H7 (cell line): ENCODE measurements at regions not wholly inside any gene's neighbourhood (a gene's known extent, or its start where the extent isn't known, plus 50 kb on each side); places are given as distances from the start of the nearest gene placed in this dataset.

Experiments
- DNase-seq: peaks from one replicate; pipeline ENCODE4 v3.0.0; 2012
- H3K27me3 ChIP-seq: 2 replicates; pipeline ENCODE4 v1.6.0; 2011; ENCODE audit warnings: mild to moderate bottlenecking, low read length; ENCODE audit not compliant: control insufficient read depth, insufficient read depth
- H3K36me3 ChIP-seq: replicated peaks from 2 replicates; pipeline ENCODE4 v1.5.1; 2011; ENCODE audit warnings: low read length; ENCODE audit not compliant: control insufficient read depth, insufficient read depth
- H3K4me3 ChIP-seq: 2 replicates; pipeline ENCODE4 v1.5.1; 2011; ENCODE audit warnings: low read depth, mild to moderate bottlenecking, control low read depth, low read length, moderate library complexity; ENCODE audit not compliant: insufficient read depth

DNA sequence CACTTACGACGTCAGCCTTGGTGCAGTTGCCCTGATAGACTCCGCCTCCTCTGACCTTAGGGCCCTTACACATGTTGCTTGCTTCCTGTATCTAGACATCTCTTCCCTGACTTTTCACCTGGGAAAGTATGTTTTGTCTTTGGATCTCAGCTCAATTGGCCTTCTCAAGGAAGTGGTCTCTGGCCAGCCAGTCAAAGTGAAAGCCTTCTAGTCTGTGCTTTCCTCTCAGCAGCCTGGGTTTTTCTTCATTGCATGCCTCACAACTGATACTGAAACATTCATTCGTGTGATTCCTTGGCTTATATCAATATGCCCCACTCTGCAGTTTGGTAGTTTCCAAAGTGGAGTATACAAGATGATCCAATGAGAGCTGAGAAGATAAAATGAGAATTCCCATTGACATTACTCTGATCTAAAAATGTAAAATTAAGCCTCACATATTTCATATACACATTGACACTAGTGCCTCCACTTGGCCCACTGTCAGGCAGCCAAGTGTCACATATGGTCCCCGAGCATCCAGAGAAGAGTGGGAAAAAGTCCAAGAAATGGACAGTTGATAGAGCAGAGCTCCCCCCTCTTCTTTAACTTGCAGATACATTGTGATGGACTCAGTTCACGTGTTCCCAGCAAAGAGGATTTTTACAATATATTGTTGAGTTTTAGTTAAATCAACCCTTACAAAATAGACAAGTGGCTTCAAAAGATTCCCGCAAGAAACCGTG is 371.2 kb upstream of the ASIC2 start:
- no peak for DNase-seq
- no peak overlapping the region for H3K4me3 ChIP-seq

DNA sequence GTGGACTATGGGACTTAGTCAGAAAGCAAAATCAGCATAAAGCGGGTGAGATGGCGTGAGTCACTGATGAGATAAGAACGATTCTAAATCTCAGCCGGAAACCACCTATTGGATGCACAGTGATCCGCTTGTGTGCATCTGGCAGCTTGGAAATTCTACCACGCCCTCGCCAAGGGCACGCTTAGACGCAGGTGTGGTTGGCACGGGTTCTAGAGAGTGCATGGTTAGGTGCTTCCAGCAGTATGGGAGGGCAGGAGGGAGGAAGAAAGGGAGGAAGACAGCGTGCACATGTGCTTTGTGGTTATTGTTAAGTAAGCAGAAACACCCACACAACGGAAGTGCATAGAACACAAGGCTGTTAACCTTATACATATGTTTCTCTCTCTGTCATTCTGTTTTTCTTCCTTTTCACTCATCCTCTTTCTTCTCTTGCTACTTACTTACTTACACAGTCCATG is 374.0 kb upstream of the ASIC2 start:
- Histone ChIP-seq H3K4me3 (no peak overlapping the region), H3K27me3 (no peaks in the 10 kb centered on the region; the same call in 1 of the 2 replicates), H3K36me3 (no peaks in the 10 kb centered on the region)
- no peak for DNase-seq

More for the DNA sequence above, 371.2 kb upstream of the ASIC2 start:
- no peaks in the 10 kb centered on the region for H3K36me3 ChIP-seq
- H3K27me3 ChIP-seq = no peaks in the 10 kb centered on the region

DNA sequence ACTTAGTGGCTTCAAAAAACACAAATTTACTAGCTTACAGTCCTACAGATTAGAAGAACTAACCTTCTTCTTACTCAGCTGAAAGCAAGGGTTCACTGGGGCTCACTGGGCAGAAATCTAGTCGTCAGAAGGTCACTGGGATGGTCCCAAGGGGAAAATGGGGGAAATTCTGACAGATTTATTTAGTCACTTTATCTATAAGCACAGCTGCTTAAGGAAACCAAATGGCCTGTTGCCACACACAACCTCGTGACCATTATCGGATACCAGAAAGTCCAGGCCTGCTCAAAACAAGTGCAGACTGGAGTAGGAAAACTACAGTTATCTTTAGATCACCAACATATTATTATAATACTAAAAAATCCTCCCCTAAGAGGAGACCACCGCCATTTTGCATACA is 374.6 kb upstream of the ASIC2 start:
- Histone ChIP-seq H3K27me3 (no peaks in the 10 kb centered on the region; the same call in 1 of the 2 replicates), H3K4me3 (no peak overlapping the region), H3K36me3 (no peaks in the 10 kb centered on the region)
- DNase-seq = no peak

DNA sequence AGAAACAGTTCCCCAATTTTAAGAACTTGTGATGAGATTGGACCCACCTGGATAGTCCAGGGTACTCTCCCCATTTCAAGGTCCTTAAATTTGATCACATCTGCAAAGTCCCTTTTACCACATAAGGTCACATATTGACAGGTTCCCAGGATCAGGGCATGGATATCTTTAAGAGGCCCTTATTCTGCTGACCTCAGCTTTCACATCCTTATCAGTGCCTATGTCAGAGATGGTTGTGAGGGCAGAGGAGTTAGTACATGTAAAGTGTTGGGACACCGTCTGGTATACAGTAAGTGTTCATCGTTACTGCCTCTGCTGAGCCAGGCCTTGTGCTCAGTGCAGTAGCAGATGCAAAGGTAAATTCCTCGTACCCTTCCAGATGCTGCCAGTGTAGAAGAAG is 375.4 kb upstream of the ASIC2 start:
- no peaks in the 10 kb centered on the region for H3K36me3 ChIP-seq
- no peak overlapping the region for H3K4me3 ChIP-seq
- DNase-seq = no peak
- H3K27me3 ChIP-seq = no peaks in the 10 kb centered on the region; the same call in 1 of the 2 replicates

DNA sequence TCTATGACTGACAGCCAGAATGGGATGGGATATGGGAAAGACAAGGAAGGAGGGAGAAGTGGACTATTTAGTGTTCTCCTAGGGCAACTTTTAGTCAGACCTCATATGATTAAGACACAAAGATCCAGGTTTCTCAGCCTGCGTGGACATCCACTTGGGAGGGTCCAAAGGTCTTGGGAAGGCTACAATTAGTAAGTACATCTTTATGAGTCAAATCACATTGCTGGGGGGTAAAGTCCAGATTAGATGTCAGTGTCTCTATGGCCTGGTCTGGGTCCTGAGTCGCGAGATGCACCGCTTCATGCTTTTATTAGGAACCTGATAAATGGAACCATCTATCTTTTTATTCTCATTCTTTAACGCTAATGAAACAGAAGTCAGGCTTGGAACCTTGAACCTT is 378.4 kb upstream of the ASIC2 start:
- DNase-seq = no peak
- H3K4me3 ChIP-seq = no peak overlapping the region
- H3K27me3 ChIP-seq = no peaks in the 10 kb centered on the region; the same call in 1 of the 2 replicates
- H3K36me3 ChIP-seq = no peaks in the 10 kb centered on the region

DNA sequence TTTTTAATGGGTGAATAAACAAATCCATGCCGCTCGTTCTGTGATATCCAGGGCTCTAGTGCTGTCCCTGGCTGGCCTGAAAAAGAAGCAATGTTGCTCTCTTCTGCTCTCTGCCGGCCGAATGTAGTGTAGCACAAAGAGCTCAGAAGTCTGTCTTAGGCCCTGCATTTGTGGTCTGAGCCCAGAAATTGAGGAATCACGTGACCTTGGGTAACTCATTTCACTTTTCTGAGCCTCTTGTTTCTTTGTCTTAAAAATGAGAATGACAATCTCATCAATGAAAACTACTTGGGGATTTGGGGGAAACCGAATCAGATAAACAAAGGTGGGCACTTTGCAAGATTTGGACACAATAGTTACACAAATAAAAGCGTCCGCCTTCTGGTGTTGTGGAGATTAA is 381.6 kb upstream of the ASIC2 start:
- H3K27me3 ChIP-seq = no peaks in the 10 kb centered on the region; the same call in 1 of the 2 replicates
- peak; percentile 59 for DNase-seq
- no peak overlapping the region for H3K4me3 ChIP-seq
- no peaks in the 10 kb centered on the region for H3K36me3 ChIP-seq

DNA sequence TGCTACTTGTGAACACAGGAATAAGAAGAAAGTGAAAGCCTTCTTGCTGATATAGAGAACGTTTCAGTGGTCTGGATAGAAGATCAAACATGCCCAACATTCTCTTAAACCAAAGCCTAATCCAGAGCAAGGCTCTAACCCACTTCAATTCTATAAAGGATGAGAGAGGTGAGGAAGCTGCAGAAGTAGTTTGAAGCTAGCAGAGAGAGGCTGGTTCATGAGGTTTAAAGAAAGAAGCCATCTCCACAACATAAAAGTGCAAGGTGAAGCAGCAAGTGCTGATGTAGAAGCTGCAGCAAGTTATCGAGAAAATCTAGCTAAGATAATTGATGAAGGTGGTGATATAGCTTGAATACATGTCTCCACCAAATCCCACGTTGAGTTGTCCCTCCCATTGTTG is 383.3 kb upstream of the ASIC2 start:
- Histone ChIP-seq H3K27me3 (no peaks in the 10 kb centered on the region), H3K36me3 (no peaks in the 10 kb centered on the region), H3K4me3 (no peak overlapping the region)
- no peak for DNase-seq

DNA sequence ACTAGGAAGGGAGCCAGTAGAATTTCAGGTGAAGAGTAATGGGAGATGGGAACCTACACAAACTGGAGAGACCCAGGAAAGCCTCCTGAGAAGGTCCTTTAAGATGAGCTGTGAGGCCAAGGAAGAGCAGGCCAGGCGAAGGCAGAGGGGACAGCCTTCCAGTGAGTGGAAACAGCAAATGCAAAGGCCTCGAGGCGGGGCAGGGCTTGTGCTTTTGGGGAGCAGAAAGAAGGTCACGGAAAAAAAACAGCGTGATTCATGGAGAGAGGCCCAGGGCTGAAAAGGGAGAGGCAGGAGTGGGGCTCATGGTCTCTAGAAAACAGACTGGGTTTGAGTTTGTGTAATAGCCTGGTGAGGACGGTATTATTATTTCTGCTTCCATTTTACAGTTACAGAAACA is 386.5 kb upstream of the ASIC2 start:
- H3K27me3 ChIP-seq = no peaks in the 10 kb centered on the region
- no peak for DNase-seq
- H3K4me3 ChIP-seq = no peak overlapping the region
- H3K36me3 ChIP-seq = no peaks in the 10 kb centered on the region

DNA sequence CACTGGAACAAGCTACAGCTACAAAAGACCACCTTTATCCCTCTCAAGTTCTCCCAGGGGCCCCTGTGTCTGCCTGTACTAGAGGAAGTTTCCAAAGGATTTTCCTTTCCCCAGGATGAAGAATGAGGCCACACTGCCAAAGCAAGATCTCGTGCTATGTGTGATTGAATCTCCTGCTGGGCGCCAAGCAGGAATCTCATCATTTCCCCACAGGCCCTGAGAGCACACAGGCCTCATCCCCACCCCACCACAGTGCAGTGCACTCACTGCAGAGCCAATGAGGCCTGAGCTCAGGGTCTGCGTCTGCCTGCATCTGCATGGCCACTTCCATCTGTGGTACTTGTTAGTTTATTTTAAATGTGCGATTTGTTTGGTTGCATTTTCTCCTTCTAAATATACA is 387.4 kb upstream of the ASIC2 start:
- no peaks in the 10 kb centered on the region for H3K36me3 ChIP-seq
- no peak overlapping the region for H3K4me3 ChIP-seq
- H3K27me3 ChIP-seq = no peaks in the 10 kb centered on the region
- no peak for DNase-seq

DNA sequence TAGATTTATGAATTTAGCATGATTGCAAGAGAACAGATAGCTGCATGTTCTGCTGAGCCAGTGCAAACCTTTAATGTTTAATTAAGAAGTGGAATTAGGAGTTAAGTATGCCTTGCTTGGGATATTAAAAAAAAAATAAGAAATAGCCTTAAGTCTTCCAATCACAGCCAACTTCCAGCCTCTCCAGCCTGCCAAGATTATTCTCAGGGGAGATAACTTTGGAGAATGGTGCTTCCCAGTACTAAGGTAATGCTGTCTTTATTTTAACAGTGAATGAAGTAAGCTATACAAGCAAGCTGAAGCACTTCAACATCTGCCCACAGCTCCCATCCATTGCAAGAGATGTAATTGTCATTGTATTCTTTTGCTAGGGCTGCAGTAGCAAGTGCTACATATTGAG is 389.5 kb upstream of the ASIC2 start:
- Histone ChIP-seq H3K4me3 (no peak overlapping the region), H3K36me3 (no peaks in the 10 kb centered on the region), H3K27me3 (no peaks in the 10 kb centered on the region)
- DNase-seq = no peak

DNA sequence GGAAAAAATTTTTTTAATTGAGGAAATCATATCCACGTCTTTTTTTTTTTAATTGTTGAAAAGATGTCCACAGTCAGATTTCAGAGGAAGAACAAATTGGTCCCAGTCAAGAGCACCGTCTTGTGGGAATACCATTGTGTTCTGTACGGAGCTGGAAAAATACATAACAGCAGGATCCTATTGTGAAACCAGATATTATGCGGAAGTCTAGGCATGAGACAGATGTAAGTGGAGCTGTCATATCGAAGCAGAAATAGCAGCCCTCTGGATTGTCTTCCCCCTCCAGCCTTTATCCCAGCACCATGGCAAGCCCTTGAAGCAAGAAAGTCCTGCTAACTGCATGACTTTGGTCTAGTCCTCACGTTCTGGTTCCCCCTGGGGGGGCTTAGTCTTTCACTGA is 391.6 kb upstream of the ASIC2 start:
- H3K4me3 ChIP-seq = no peak overlapping the region
- DNase-seq = no peak

DNA sequence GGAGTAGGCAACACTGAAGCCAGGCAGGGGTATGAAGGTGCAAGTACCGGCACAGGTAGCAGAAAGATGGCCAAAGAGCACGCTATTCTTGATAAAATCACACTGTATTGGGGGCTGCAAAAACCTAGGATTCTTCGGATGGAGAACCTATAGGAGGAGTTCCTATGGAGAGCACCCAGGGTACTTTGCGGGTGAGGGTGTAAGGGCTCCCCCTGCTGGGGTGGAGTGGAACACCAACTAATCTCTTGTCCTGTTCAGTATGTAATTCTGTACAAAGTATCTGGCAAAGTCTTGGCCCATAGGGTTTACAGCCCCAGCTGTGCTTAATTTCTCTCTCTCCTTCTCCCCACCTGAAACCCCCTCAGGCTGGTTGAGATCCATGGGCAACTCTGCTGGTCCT is 393.1 kb upstream of the ASIC2 start:
- DNase-seq = peak; percentile 66
- Histone ChIP-seq H3K36me3 (no peaks in the 10 kb centered on the region), H3K27me3 (no peaks in the 10 kb centered on the region), H3K4me3 (no peak overlapping the region)

More for the DNA sequence above, 391.6 kb upstream of the ASIC2 start:
- Histone ChIP-seq H3K27me3 (no peaks in the 10 kb centered on the region), H3K36me3 (no peaks in the 10 kb centered on the region)

DNA sequence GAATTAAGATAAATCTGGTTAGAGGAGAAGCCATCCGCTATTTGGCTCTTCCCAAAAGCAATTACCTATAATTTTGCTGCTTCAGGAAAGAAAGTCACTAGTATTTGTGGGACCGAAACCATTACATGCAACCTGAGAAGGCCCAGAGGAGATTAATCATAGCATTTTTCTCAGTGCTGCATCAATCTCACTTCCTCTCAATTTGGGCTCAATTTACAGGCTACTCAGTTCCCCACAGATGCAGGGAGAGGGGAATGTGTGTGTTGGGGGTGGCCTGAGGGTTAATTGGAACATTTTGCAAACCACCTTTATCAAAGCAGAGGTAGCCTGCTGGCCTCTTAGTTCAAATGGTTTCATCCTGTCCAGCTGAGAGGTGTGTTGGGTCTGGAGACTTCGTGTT is 394.7 kb upstream of the ASIC2 start:
- H3K4me3 ChIP-seq = no peak overlapping the region
- no peaks in the 10 kb centered on the region for H3K36me3 ChIP-seq
- no peaks in the 10 kb centered on the region for H3K27me3 ChIP-seq
- no peak for DNase-seq

DNA sequence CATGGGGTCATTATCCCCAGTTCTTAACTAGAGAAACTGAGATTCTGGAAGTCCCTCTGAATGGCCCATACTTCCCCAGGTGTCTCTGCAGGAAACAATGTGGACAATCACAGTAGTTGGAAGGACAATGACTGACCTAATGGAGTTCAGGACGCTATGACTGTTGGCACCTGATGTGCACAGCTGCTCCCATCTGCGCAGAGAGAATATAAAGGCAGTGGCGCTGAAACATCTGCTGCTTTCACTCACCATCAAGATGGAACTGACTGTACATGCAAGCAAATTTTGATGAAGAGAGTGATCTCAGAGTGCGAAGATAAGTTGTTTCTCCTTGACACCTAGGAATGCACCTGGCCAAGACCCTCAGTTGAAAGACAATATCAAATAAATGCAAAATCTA is 395.7 kb upstream of the ASIC2 start:
- DNase-seq = no peak
- Histone ChIP-seq H3K36me3 (no peaks in the 10 kb centered on the region), H3K4me3 (no peak overlapping the region)

DNA sequence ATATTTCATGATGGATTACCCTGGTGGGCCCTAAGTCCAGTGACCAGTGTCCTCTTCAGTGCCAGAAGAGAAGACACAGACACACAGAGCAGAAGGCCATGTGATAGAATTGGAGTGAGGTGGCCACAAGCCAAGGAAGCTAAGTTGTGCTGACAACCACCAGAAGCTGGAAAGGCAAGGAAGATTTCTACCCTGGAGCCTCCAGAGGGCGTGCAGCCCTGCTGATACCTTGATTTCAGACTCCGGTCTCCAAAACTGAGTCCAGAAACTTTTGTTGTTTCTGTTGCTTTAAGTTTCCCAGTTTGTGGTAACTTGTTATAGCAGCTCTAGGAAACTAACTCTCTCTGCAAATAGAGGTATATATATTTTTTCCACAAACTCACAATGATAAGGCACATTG is 396.6 kb upstream of the ASIC2 start:
- no peak for DNase-seq
- H3K27me3 ChIP-seq = no peaks in the 10 kb centered on the region
- H3K36me3 ChIP-seq = no peaks in the 10 kb centered on the region
- no peak overlapping the region for H3K4me3 ChIP-seq

More for the DNA sequence above, 395.7 kb upstream of the ASIC2 start:
- H3K27me3 ChIP-seq = no peaks in the 10 kb centered on the region

DNA sequence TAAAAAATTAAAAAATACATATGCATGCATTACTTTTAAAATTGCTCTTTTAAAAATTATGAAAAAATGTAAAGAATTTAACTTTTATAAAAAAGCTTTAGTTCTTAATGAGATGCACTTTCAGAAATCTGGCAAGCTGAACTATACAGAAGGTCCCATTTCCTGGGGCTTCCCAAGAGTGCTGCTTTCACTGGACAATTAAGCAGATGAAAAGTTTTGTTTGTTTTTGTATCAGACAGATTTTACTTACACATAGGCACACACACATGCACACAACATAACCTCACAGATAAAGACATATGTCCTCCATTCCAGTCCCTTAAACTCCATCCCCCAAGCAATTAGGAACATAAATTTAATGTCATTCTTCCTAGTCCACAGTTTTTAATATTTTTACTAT is 402.3 kb upstream of the ASIC2 start:
- no peak overlapping the region for H3K4me3 ChIP-seq
- no peak for DNase-seq
- H3K36me3 ChIP-seq = no peaks in the 10 kb centered on the region
- no peaks in the 10 kb centered on the region; the same call in 1 of the 2 replicates for H3K27me3 ChIP-seq
